ENCODE measurements at regions not wholly inside any gene's neighbourhood (a gene's known extent, or its start where the extent isn't known, plus 50 kb on each side); places are given as distances from the start of the nearest gene placed in this dataset.

DNA sequence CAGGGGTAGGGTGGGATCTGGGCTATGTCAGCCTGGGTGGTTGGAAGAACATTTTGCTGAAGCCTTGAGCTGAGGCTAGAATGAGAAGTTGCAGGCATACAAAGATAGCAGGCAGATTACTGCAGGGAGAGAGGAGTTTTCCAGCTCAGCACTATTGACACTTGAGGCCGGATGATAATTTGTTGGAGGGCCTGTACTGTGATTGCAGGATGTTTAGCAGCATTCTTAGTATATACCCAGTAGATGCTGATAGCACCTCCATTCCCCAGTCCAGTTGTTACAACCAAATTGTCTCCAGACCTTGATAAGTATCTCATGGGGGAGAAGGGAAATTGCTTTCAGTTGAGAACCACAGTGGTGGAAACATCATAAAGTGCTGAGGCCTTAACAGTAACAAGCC is 158.6 kb upstream of the CHRM2 start:
- Mint-ChIP-seq H3K9me3 (ENCODE audit: unreplicated experiment) (no peaks in the 10 kb centered on the region), H3K4me3 (ENCODE audit: unreplicated experiment) (no peak overlapping the region), H3K27ac (ENCODE audit: unreplicated experiment) (no peak overlapping the region), H3K36me3 (ENCODE audit: insufficient read depth, unreplicated experiment) (no peaks in the 10 kb centered on the region), H3K4me1 (ENCODE audit: low read depth, unreplicated experiment) (no peaks in the 10 kb centered on the region), H3K27me3 (ENCODE audit: insufficient read depth, unreplicated experiment) (peaks cover 3% of the 10 kb centered on the region)
- BruUV-seq (replicated peaks): no TSS peak
- ChIA-PET CTCF (no interaction called here), POLR2A (no interaction called here)
- no peak overlapping the region for H3K4me3 ChIP-seq (ENCODE audit: low read depth, low read length)
- H3K9me3 ChIP-seq: no peaks in the 10 kb centered on the region
- intact Hi-C loops (cut with micrococcal nuclease; ENCODE audit: unreplicated experiment): no loop called here
- TF ChIP-seq, protein P1, sequence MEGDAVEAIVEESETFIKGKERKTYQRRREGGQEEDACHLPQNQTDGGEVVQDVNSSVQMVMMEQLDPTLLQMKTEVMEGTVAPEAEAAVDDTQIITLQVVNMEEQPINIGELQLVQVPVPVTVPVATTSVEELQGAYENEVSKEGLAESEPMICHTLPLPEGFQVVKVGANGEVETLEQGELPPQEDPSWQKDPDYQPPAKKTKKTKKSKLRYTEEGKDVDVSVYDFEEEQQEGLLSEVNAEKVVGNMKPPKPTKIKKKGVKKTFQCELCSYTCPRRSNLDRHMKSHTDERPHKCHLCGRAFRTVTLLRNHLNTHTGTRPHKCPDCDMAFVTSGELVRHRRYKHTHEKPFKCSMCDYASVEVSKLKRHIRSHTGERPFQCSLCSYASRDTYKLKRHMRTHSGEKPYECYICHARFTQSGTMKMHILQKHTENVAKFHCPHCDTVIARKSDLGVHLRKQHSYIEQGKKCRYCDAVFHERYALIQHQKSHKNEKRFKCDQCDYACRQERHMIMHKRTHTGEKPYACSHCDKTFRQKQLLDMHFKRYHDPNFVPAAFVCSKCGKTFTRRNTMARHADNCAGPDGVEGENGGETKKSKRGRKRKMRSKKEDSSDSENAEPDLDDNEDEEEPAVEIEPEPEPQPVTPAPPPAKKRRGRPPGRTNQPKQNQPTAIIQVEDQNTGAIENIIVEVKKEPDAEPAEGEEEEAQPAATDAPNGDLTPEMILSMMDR (IDR thresholded peaks at IDR 0.05; ENCODE audit: insufficient read depth in 1 of 2, low read depth in 1 of 2, low read length in 1 of 2, severe bottlenecking in 1 of 2, unreplicated experiment in 1 of 2): no peak
- DNase-seq: no peak
- no peaks in the 10 kb centered on the region for H3K4me1 ChIP-seq
- no peaks in the 10 kb centered on the region for H3K36me3 ChIP-seq (ENCODE audit: control insufficient read depth, insufficient read depth, low read length)
- H3K27me3 ChIP-seq (replicated peaks; ENCODE audit: control insufficient read depth, insufficient read depth, low read length): no peaks in the 10 kb centered on the region

DNA sequence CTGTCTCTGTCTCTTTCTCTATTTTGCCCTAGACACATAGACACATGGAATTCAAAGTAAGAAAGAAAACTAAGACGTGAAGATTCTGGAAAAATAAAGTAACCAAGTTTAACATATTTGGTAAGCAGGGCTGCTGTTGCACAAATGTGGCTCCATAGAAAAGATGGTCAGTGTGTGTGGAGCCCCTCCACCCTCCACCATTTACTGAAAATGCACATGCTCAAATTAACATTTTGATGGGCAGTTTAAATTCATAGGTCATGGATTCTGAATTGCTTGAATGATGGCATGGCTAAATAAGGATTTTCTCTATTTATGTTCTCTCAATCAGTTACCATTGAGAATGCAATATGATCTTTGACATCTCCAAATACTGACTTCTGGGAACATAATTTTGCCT is 165.5 kb upstream of the CHRM2 start:
- no peak for DNase-seq
- Histone ChIP-seq H3K9me3 (no peaks in the 10 kb centered on the region), H3K27me3 (replicated peaks; ENCODE audit: control insufficient read depth, insufficient read depth, low read length) (no peaks in the 10 kb centered on the region), H3K4me3 (ENCODE audit: low read depth, low read length) (no peak overlapping the region), H3K4me1 (no peaks in the 10 kb centered on the region), H3K36me3 (ENCODE audit: control insufficient read depth, insufficient read depth, low read length) (no peaks in the 10 kb centered on the region)
- H3K4me3 Mint-ChIP-seq (ENCODE audit: unreplicated experiment): no peak overlapping the region
- H3K4me1 Mint-ChIP-seq (ENCODE audit: low read depth, unreplicated experiment): no peaks in the 10 kb centered on the region
- no peaks in the 10 kb centered on the region for H3K9me3 Mint-ChIP-seq (ENCODE audit: unreplicated experiment)
- TF ChIP-seq, protein P1 (IDR thresholded peaks at IDR 0.05; ENCODE audit: insufficient read depth in 1 of 2, low read depth in 1 of 2, low read length in 1 of 2, severe bottlenecking in 1 of 2, unreplicated experiment in 1 of 2): no peak
- no peak overlapping the region for H3K27ac Mint-ChIP-seq (ENCODE audit: unreplicated experiment)
- POLR2A ChIA-PET: no interaction called here
- CTCF ChIA-PET: no interaction called here
- intact Hi-C loops (cut with micrococcal nuclease; ENCODE audit: unreplicated experiment): no loop called here
- BruUV-seq (replicated peaks): no TSS peak
- no peaks in the 10 kb centered on the region for H3K36me3 Mint-ChIP-seq (ENCODE audit: insufficient read depth, unreplicated experiment)
- H3K27me3 Mint-ChIP-seq (ENCODE audit: insufficient read depth, unreplicated experiment): peaks cover 3% of the 10 kb centered on the region

DNA sequence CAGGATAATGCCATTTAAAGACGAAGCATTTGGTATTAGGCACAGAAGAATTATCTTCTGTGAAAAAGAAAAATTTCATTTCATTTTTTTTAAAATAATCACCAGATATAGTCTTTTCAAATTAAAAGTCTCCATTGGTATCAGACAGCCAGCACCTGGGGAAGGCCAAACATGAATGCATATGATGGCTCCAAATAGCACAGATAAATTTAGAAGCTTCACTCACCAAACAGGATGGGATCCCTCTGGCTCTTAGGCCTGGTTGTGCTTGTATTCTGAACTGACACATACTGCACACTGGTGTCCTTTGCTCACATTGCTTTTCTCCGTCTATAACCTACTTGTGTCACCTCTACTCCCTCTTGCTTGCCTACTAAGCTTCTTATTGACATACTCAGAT is 169.5 kb upstream of the CHRM2 start:
- no TSS peak for BruUV-seq (replicated peaks)

More for the DNA sequence above, 169.5 kb upstream of the CHRM2 start:
- TF ChIP-seq, protein P1 (IDR thresholded peaks at IDR 0.05; ENCODE audit: insufficient read depth in 1 of 2, low read depth in 1 of 2, low read length in 1 of 2, severe bottlenecking in 1 of 2, unreplicated experiment in 1 of 2): no peak
- H3K27ac Mint-ChIP-seq (ENCODE audit: unreplicated experiment): no peak overlapping the region
- no peaks in the 10 kb centered on the region for H3K9me3 Mint-ChIP-seq (ENCODE audit: unreplicated experiment)
- intact Hi-C loops (cut with micrococcal nuclease; ENCODE audit: unreplicated experiment): no loop called here
- no peaks in the 10 kb centered on the region for H3K36me3 ChIP-seq (ENCODE audit: control insufficient read depth, insufficient read depth, low read length)
- no peaks in the 10 kb centered on the region for H3K36me3 Mint-ChIP-seq (ENCODE audit: insufficient read depth, unreplicated experiment)
- H3K27me3 Mint-ChIP-seq (ENCODE audit: insufficient read depth, unreplicated experiment): peaks cover 3% of the 10 kb centered on the region
- no peak overlapping the region for H3K4me3 ChIP-seq (ENCODE audit: low read depth, low read length)
- H3K9me3 ChIP-seq: no peaks in the 10 kb centered on the region
- no peaks in the 10 kb centered on the region for H3K4me1 Mint-ChIP-seq (ENCODE audit: low read depth, unreplicated experiment)
- ChIA-PET CTCF (no interaction called here), POLR2A (no interaction called here)
- no peaks in the 10 kb centered on the region for H3K27me3 ChIP-seq (replicated peaks; ENCODE audit: control insufficient read depth, insufficient read depth, low read length)
- H3K4me1 ChIP-seq: no peaks in the 10 kb centered on the region
- DNase-seq: no peak
- H3K4me3 Mint-ChIP-seq (ENCODE audit: unreplicated experiment): no peak overlapping the region
